GM23338 (cell line): ENCODE measurements at regions not wholly inside any gene's neighbourhood (a gene's known extent, or its start where the extent isn't known, plus 50 kb on each side); places are given as distances from the start of the nearest gene placed in this dataset.

Experiments
- ATAC-seq: fragments of 200-7000 bp; cut with Tn5 transposase; 3 replicates; pipeline ENCODE4 v1.9.1; 2020
- DNase-seq: peaks from one replicate; pipeline ENCODE4 v3.0.0-alpha.2; 2015; ENCODE audit warnings: low spot score
- H2AFZ ChIP-seq: fragments of 200-600 bp; sonication (generic); 2 replicates; pipeline ENCODE4 v1.8.0; 2016; ENCODE audit warnings: antibody characterized with exemption, mild to moderate bottlenecking, moderate library complexity
- H3F3A ChIP-seq: fragments of 200-600 bp; sonication (generic); replicated peaks from 2 replicates; pipeline ENCODE4 v1.8.0; 2017; ENCODE audit warnings: antibody characterized with exemption, mixed run types, low read depth
- H3K27ac ChIP-seq: fragments of 200-600 bp; sonication (generic); 2 replicates; pipeline ENCODE4 v1.6.1; 2016; ENCODE audit warnings: low read depth
- H3K27me3 ChIP-seq: fragments of 200-600 bp; sonication (generic); 2 replicates; pipeline ENCODE4 v1.8.0; 2016; ENCODE audit warnings: mild to moderate bottlenecking, mixed run types, moderate library complexity; ENCODE audit not compliant: insufficient read depth
- H3K36me3 ChIP-seq: fragments of 200-600 bp; sonication (generic); 2 replicates; pipeline ENCODE4 v1.8.0; 2016; ENCODE audit warnings: mild to moderate bottlenecking; ENCODE audit not compliant: insufficient read depth
- H3K4me1 ChIP-seq: fragments of 200-600 bp; sonication (generic); 2 replicates; pipeline ENCODE4 v1.8.0; 2016; ENCODE audit warnings: mild to moderate bottlenecking, moderate library complexity; ENCODE audit not compliant: insufficient read depth
- H3K4me2 ChIP-seq: fragments of 200-600 bp; sonication (generic); 2 replicates; pipeline ENCODE4 v1.7.1; 2017; ENCODE audit warnings: mixed run types
- H3K4me3 ChIP-seq: fragments of 200-600 bp; sonication (generic); 2 replicates; pipeline ENCODE4 v1.6.1; 2016; ENCODE audit warnings: mixed run types
- H3K79me2 ChIP-seq: fragments of 200-600 bp; sonication (generic); replicated peaks from 2 replicates; pipeline ENCODE4 v1.8.0; 2017; ENCODE audit warnings: mild to moderate bottlenecking; ENCODE audit not compliant: insufficient read depth
- H3K9me2 ChIP-seq: fragments of 200-600 bp; sonication (generic); 2 replicates; pipeline ENCODE4 v1.8.0; 2017; ENCODE audit not compliant: insufficient read depth
- H4K20me1 ChIP-seq: fragments of 200-600 bp; sonication (generic); replicated peaks from 2 replicates; pipeline ENCODE4 v1.8.0; 2017; ENCODE audit warnings: mild to moderate bottlenecking; ENCODE audit not compliant: insufficient read depth
- H3K27ac Mint-ChIP-seq: 2 replicates; pipeline ENCODE4 v1.8.0; 2020; ENCODE audit warnings: inconsistent platforms, mild to moderate bottlenecking, moderate library complexity, mixed read lengths
- H3K27me3 Mint-ChIP-seq: 3 replicates; pipeline ENCODE4 v1.8.0; 2022; ENCODE audit warnings: low read depth, mild to moderate bottlenecking, moderate library complexity, mixed read lengths, inconsistent platforms; ENCODE audit not compliant: insufficient read depth, poor library complexity
- H3K36me3 Mint-ChIP-seq: 3 replicates; pipeline ENCODE4 v1.8.0; 2021; ENCODE audit warnings: low read depth, mild to moderate bottlenecking, inconsistent platforms, moderate library complexity, mixed read lengths
- H3K4me1 Mint-ChIP-seq: 3 replicates; pipeline ENCODE4 v1.8.0; 2020; ENCODE audit warnings: mild to moderate bottlenecking, inconsistent platforms, mixed read lengths
- H3K4me3 Mint-ChIP-seq: 3 replicates; pipeline ENCODE4 v1.8.0; 2021; ENCODE audit warnings: moderate library complexity, mild to moderate bottlenecking, inconsistent platforms, mixed read lengths
- H3K9me3 Mint-ChIP-seq: 3 replicates; pipeline ENCODE4 v1.8.0; 2020; ENCODE audit warnings: moderate library complexity, mild to moderate bottlenecking, inconsistent platforms, mixed read lengths
- CREB1 ChIP-seq: fragments of 250-450 bp; sonication (Bioruptor Pico); IDR thresholded peaks from 2 replicates; pipeline ENCODE4 v1.5.0; 2020; ENCODE audit warnings: low read depth, mild to moderate bottlenecking, moderate library complexity
- EZH2 ChIP-seq: fragments of 200-600 bp; sonication (generic); IDR thresholded peaks from one replicate; pipeline ENCODE4 v1.8.0; 2017; ENCODE audit warnings: antibody characterized with exemption, mild to moderate bottlenecking, low read depth; ENCODE audit not compliant: unreplicated experiment
- EZH2phosphoT487 ChIP-seq: fragments of 200-600 bp; sonication (generic); IDR thresholded peaks from one replicate; pipeline ENCODE4 v1.8.1; 2018; ENCODE audit warnings: antibody characterized with exemption; ENCODE audit not compliant: unreplicated experiment
- JUNB ChIP-seq: IDR thresholded peaks from one replicate; pipeline ENCODE4 v1.6.1; 2016; ENCODE audit warnings: antibody characterized with exemption; ENCODE audit not compliant: unreplicated experiment
- NANOG ChIP-seq: IDR thresholded peaks from 2 replicates; pipeline ENCODE4 v1.6.1; 2016; ENCODE audit warnings: antibody characterized with exemption, borderline replicate concordance
- POLR2AphosphoS5 ChIP-seq: IDR thresholded peaks from 2 replicates; pipeline ENCODE4 v1.6.1; 2016; ENCODE audit warnings: antibody characterized with exemption, low read depth
- STAT1 ChIP-seq: IDR thresholded peaks from one replicate; pipeline ENCODE4 v1.6.1; 2016; ENCODE audit warnings: antibody characterized with exemption; ENCODE audit not compliant: unreplicated experiment
- ZNF114 ChIP-seq: fragments of 250-450 bp; sonication (Bioruptor Pico); IDR thresholded peaks from 2 replicates; pipeline ENCODE4 v1.5.0; 2020; ENCODE audit warnings: mild to moderate bottlenecking, moderate library complexity
- ZNF331 ChIP-seq: fragments of 250-450 bp; sonication (Bioruptor Pico); IDR thresholded peaks from 2 replicates; pipeline ENCODE4 v1.5.0; 2020; ENCODE audit warnings: low read depth, mild to moderate bottlenecking, moderate library complexity
- TF ChIP-seq, protein P1 (sequence below): IDR thresholded peaks from one replicate; pipeline ENCODE4 v1.6.1; 2018; ENCODE audit warnings: antibody characterized with exemption; ENCODE audit not compliant: unreplicated experiment
- TF ChIP-seq, protein P2 (sequence below), 2 experiments: fragments of 200-600 bp in 1 of 2; sonication (generic) in 1 of 2; conservative IDR thresholded peaks; 2 replicates each; pipeline versions ENCODE4 v1.5.1 to v1.6.1; 2016 to 2017; ENCODE audit warnings: antibody characterized with exemption in 2 of 2, low read depth in 2 of 2, mild to moderate bottlenecking in 2 of 2, moderate library complexity in 1 of 2
- TF ChIP-seq, protein P3 (sequence below): IDR thresholded peaks from 2 replicates; pipeline ENCODE4 v1.6.1; 2016; ENCODE audit warnings: antibody characterized with exemption
- TF ChIP-seq, protein P4 (sequence below): fragments of 250-450 bp; sonication (Bioruptor Pico); IDR thresholded peaks from 2 replicates; pipeline ENCODE4 v1.5.0; 2020; ENCODE audit warnings: mild to moderate bottlenecking, moderate library complexity

DNA sequence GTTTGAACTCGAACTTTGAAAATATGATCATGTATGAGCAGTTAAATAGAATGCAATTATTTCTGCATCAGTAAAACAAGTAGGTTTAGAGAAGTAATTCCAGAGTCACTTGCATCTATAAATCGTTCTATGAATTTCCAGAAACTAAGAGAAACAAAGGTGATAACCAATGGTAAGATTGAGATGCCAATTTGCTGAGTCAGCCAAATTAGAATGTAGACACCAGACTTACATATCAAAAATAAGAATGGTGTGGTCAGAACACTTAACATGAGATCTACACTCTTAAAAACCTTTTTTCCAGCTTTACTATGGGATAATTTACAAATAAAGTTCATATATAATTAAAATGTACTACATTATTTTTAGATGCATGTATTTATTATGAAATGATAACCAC, 1435.9 kb downstream of the OTOL1 start:
- no peak overlapping the region for H3K4me3 ChIP-seq
- no peaks in the 10 kb centered on the region for H3K27me3 Mint-ChIP-seq
- H3K79me2 ChIP-seq: no peaks in the 10 kb centered on the region
- no peak overlapping the region for H3K4me2 ChIP-seq
- no peak for DNase-seq
- no peak overlapping the region for H2AFZ ChIP-seq
- ATAC-seq: no peak
- no peaks in the 10 kb centered on the region for H3K36me3 Mint-ChIP-seq
- peaks cover 10% of the 10 kb centered on the region for H3K4me1 Mint-ChIP-seq
- no peaks in the 10 kb centered on the region for H3F3A ChIP-seq
- H3K9me3 Mint-ChIP-seq: no peaks in the 10 kb centered on the region
- H3K27me3 ChIP-seq: no peaks in the 10 kb centered on the region
- H4K20me1 ChIP-seq: no peaks in the 10 kb centered on the region
- no peak overlapping the region for H3K4me3 Mint-ChIP-seq
- no peak overlapping the region for H3K27ac Mint-ChIP-seq
- TF ChIP-seq ZNF114: no peak
- TF ChIP-seq, protein P1, sequence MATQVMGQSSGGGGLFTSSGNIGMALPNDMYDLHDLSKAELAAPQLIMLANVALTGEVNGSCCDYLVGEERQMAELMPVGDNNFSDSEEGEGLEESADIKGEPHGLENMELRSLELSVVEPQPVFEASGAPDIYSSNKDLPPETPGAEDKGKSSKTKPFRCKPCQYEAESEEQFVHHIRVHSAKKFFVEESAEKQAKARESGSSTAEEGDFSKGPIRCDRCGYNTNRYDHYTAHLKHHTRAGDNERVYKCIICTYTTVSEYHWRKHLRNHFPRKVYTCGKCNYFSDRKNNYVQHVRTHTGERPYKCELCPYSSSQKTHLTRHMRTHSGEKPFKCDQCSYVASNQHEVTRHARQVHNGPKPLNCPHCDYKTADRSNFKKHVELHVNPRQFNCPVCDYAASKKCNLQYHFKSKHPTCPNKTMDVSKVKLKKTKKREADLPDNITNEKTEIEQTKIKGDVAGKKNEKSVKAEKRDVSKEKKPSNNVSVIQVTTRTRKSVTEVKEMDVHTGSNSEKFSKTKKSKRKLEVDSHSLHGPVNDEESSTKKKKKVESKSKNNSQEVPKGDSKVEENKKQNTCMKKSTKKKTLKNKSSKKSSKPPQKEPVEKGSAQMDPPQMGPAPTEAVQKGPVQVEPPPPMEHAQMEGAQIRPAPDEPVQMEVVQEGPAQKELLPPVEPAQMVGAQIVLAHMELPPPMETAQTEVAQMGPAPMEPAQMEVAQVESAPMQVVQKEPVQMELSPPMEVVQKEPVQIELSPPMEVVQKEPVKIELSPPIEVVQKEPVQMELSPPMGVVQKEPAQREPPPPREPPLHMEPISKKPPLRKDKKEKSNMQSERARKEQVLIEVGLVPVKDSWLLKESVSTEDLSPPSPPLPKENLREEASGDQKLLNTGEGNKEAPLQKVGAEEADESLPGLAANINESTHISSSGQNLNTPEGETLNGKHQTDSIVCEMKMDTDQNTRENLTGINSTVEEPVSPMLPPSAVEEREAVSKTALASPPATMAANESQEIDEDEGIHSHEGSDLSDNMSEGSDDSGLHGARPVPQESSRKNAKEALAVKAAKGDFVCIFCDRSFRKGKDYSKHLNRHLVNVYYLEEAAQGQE: no peak
- no peak for TF ChIP-seq STAT1
- TF ChIP-seq, protein P2, sequence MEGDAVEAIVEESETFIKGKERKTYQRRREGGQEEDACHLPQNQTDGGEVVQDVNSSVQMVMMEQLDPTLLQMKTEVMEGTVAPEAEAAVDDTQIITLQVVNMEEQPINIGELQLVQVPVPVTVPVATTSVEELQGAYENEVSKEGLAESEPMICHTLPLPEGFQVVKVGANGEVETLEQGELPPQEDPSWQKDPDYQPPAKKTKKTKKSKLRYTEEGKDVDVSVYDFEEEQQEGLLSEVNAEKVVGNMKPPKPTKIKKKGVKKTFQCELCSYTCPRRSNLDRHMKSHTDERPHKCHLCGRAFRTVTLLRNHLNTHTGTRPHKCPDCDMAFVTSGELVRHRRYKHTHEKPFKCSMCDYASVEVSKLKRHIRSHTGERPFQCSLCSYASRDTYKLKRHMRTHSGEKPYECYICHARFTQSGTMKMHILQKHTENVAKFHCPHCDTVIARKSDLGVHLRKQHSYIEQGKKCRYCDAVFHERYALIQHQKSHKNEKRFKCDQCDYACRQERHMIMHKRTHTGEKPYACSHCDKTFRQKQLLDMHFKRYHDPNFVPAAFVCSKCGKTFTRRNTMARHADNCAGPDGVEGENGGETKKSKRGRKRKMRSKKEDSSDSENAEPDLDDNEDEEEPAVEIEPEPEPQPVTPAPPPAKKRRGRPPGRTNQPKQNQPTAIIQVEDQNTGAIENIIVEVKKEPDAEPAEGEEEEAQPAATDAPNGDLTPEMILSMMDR (conservative IDR thresholded peaks at IDR 0.05; ENCODE audit: low read depth in 2 of 2): no peak
- TF ChIP-seq POLR2AphosphoS5: no peak
- TF ChIP-seq EZH2: no peak
- TF ChIP-seq, protein P3, sequence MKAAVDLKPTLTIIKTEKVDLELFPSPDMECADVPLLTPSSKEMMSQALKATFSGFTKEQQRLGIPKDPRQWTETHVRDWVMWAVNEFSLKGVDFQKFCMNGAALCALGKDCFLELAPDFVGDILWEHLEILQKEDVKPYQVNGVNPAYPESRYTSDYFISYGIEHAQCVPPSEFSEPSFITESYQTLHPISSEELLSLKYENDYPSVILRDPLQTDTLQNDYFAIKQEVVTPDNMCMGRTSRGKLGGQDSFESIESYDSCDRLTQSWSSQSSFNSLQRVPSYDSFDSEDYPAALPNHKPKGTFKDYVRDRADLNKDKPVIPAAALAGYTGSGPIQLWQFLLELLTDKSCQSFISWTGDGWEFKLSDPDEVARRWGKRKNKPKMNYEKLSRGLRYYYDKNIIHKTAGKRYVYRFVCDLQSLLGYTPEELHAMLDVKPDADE: no peak
- TF ChIP-seq JUNB: no peak
- no peak for TF ChIP-seq ZNF331
- TF ChIP-seq CREB1 (CRISPR knock-in tag): no peak
- no peak for TF ChIP-seq NANOG
- TF ChIP-seq, protein P4, sequence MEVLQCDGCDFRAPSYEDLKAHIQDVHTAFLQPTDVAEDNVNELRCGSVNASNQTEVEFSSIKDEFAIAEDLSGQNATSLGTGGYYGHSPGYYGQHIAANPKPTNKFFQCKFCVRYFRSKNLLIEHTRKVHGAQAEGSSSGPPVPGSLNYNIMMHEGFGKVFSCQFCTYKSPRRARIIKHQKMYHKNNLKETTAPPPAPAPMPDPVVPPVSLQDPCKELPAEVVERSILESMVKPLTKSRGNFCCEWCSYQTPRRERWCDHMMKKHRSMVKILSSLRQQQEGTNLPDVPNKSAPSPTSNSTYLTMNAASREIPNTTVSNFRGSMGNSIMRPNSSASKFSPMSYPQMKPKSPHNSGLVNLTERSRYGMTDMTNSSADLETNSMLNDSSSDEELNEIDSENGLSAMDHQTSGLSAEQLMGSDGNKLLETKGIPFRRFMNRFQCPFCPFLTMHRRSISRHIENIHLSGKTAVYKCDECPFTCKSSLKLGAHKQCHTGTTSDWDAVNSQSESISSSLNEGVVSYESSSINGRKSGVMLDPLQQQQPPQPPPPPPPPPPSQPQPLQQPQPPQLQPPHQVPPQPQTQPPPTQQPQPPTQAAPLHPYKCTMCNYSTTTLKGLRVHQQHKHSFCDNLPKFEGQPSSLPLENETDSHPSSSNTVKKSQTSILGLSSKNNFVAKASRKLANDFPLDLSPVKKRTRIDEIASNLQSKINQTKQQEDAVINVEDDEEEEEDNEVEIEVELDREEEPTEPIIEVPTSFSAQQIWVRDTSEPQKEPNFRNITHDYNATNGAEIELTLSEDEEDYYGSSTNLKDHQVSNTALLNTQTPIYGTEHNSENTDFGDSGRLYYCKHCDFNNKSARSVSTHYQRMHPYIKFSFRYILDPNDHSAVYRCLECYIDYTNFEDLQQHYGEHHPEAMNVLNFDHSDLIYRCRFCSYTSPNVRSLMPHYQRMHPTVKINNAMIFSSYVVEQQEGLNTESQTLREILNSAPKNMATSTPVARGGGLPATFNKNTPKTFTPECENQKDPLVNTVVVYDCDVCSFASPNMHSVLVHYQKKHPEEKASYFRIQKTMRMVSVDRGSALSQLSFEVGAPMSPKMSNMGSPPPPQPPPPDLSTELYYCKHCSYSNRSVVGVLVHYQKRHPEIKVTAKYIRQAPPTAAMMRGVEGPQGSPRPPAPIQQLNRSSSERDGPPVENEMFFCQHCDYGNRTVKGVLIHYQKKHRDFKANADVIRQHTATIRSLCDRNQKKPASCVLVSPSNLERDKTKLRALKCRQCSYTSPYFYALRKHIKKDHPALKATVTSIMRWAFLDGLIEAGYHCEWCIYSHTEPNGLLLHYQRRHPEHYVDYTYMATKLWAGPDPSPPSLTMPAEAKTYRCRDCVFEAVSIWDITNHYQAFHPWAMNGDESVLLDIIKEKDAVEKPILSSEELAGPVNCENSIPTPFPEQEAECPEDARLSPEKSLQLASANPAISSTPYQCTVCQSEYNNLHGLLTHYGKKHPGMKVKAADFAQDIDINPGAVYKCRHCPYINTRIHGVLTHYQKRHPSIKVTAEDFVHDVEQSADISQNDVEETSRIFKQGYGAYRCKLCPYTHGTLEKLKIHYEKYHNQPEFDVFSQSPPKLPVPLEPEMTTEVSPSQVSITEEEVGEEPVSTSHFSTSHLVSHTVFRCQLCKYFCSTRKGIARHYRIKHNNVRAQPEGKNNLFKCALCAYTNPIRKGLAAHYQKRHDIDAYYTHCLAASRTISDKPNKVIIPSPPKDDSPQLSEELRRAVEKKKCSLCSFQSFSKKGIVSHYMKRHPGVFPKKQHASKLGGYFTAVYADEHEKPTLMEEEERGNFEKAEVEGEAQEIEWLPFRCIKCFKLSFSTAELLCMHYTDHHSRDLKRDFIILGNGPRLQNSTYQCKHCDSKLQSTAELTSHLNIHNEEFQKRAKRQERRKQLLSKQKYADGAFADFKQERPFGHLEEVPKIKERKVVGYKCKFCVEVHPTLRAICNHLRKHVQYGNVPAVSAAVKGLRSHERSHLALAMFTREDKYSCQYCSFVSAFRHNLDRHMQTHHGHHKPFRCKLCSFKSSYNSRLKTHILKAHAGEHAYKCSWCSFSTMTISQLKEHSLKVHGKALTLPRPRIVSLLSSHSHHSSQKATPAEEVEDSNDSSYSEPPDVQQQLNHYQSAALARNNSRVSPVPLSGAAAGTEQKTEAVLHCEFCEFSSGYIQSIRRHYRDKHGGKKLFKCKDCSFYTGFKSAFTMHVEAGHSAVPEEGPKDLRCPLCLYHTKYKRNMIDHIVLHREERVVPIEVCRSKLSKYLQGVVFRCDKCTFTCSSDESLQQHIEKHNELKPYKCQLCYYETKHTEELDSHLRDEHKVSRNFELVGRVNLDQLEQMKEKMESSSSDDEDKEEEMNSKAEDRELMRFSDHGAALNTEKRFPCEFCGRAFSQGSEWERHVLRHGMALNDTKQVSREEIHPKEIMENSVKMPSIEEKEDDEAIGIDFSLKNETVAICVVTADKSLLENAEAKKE (CRISPR knock-in tag): no peak
- TF ChIP-seq EZH2phosphoT487: no peak
- H3K9me2 ChIP-seq: peaks cover 8% of the 10 kb centered on the region; the same call in 1 of the 2 replicates
- no peak overlapping the region for H3K27ac ChIP-seq
- no peaks in the 10 kb centered on the region for H3K36me3 ChIP-seq
- H3K4me1 ChIP-seq: no peaks in the 10 kb centered on the region
